ENCODE measurements at regions not wholly inside any gene's neighbourhood (a gene's known extent, or its start where the extent isn't known, plus 50 kb on each side); places are given as distances from the start of the nearest gene placed in this dataset.

GRCh38 chr6:50236164-50236563 lies 186.4 kb upstream of the DEFB112 start:
- no peak for DNase-seq

- no peak for DNase-seq
Observed at GRCh38 chr6:50239853-50240252, 190.1 kb upstream of the DEFB112 start.

GRCh38 chr6:50240986-50241385 lies 191.3 kb upstream of the DEFB112 start:
- DNase-seq, result no peak

GRCh38 chr6:50249493-50249892 lies 199.8 kb upstream of the DEFB112 start:
- DNase-seq, result no peak

- DNase-seq, result no peak
Observed at GRCh38 chr6:50257322-50257721, 207.6 kb upstream of the DEFB112 start.

GRCh38 chr6:50259903-50260302 lies 210.2 kb upstream of the DEFB112 start:
- no peak for DNase-seq

- DNase-seq, result no peak
Observed at GRCh38 chr6:50264995-50265571, 215.4 kb upstream of the DEFB112 start.

- no peak for DNase-seq
Observed at GRCh38 chr6:50270415-50270814, 220.7 kb upstream of the DEFB112 start.

- no peak for DNase-seq
Observed at GRCh38 chr6:50271266-50271665, 221.5 kb upstream of the DEFB112 start.

GRCh38 chr6:50271817-50272216 lies 222.1 kb upstream of the DEFB112 start:
- DNase-seq, result no peak

- no peak for DNase-seq
Observed at GRCh38 chr6:50272611-50273010, 222.9 kb upstream of the DEFB112 start.

GRCh38 chr6:50276771-50277261 lies 227.1 kb upstream of the DEFB112 start:
- no peak for DNase-seq

- DNase-seq, result no peak
Observed at GRCh38 chr6:50277774-50278173, 228.0 kb upstream of the DEFB112 start.

- DNase-seq, result no peak
Observed at GRCh38 chr6:50278663-50279062, 228.9 kb upstream of the DEFB112 start.

- no peak for DNase-seq
Observed at GRCh38 chr6:50285735-50286134, 236.0 kb upstream of the DEFB112 start.

GRCh38 chr6:50288241-50288640 lies 238.5 kb upstream of the DEFB112 start:
- no peak for DNase-seq

- DNase-seq, result no peak
Observed at GRCh38 chr6:50288881-50289280, 239.2 kb upstream of the DEFB112 start.

GRCh38 chr6:50289366-50289765 lies 239.6 kb upstream of the DEFB112 start:
- no peak for DNase-seq

GRCh38 chr6:50301307-50301706 lies 251.6 kb upstream of the DEFB112 start:
- no peak for DNase-seq

- no peak for DNase-seq
Observed at GRCh38 chr6:50305660-50306059, 255.9 kb upstream of the DEFB112 start.

- DNase-seq, result no peak
Observed at GRCh38 chr6:50318536-50318935, 268.8 kb upstream of the DEFB112 start.

GRCh38 chr6:50330347-50330746 lies 280.6 kb upstream of the DEFB112 start:
- DNase-seq, result no peak

- DNase-seq, result no peak
Observed at GRCh38 chr6:50330963-50331362, 281.2 kb upstream of the DEFB112 start.

- DNase-seq, result no peak
Observed at GRCh38 chr6:50333696-50334095, 284.0 kb upstream of the DEFB112 start.

- DNase-seq, result no peak
Observed at GRCh38 chr6:50337532-50338122, 287.9 kb upstream of the DEFB112 start.

Measured in NCI-H510A (cell line).